IMR-90 (cell line): ENCODE measurements at regions not wholly inside any gene's neighbourhood (a gene's known extent, or its start where the extent isn't known, plus 50 kb on each side); places are given as distances from the start of the nearest gene placed in this dataset.

ENCODE experiments used
- ATAC-seq: fragments of 200-7000 bp; cut with Tn5 transposase; 2 replicates; pipeline ENCODE4 v1.9.1; 2020; ENCODE audit warnings: low read depth, mild to moderate bottlenecking, moderate library complexity
- BruUV-seq: library from RNA; stranded (reverse); fragments of 400-500 nt; replicated peaks from 2 replicates; lab custom pipeline; 2021; lab: Mats Ljungman, UMichigan
- CTCF ChIA-PET: fragments of 300-600 bp; formaldehyde crosslinking; extraction: SDS; loops from one replicate; lab custom pipeline; 2021; ENCODE audit warnings: antibody characterized with exemption; lab: Yijun Ruan, JAX
- POLR2A ChIA-PET: fragments of 300-600 bp; sonication (Branson Sonifier 250); formaldehyde crosslinking; loops from one replicate; lab custom pipeline; 2022; ENCODE audit warnings: antibody characterized with exemption; ENCODE audit not compliant: unreplicated experiment; lab: Charles Lee
- DNase-seq: peaks from one replicate; pipeline ENCODE4 v3.0.0; 2013
- H2AFZ ChIP-seq: replicated peaks from 2 replicates; pipeline ENCODE3; 2013; ENCODE audit warnings: low read length, mild to moderate bottlenecking; ENCODE audit not compliant: poor library complexity
- H2AK5ac ChIP-seq: 2 replicates; pipeline ENCODE4 v1.6.1; 2013; ENCODE audit warnings: low read depth, low read length, inconsistent platforms
- H2AK9ac ChIP-seq: replicated peaks from 2 replicates; pipeline ENCODE3; 2013; ENCODE audit warnings: mild to moderate bottlenecking, low read depth, low read length, moderate library complexity; ENCODE audit not compliant: poor library complexity
- H2BK120ac ChIP-seq: 2 replicates; pipeline ENCODE4 v1.6.1; 2013; ENCODE audit warnings: low read depth, low read length, inconsistent platforms
- H2BK15ac ChIP-seq: 3 replicates; pipeline ENCODE4 v1.6.1; 2013; ENCODE audit warnings: low read depth, low read length, inconsistent platforms
- H2BK20ac ChIP-seq: 2 replicates; pipeline ENCODE4 v1.6.1; 2013; ENCODE audit warnings: low read depth, mild to moderate bottlenecking, inconsistent platforms, low read length, moderate library complexity
- H2BK5ac ChIP-seq: 2 replicates; pipeline ENCODE4 v1.6.1; 2013; ENCODE audit warnings: mild to moderate bottlenecking, low read depth, low read length, inconsistent platforms; ENCODE audit not compliant: poor library complexity, severe bottlenecking
- H3K14ac ChIP-seq: replicated peaks from 2 replicates; pipeline ENCODE4 v1.6.1; 2013; ENCODE audit warnings: low read depth, low read length, inconsistent platforms
- H3K18ac ChIP-seq: 2 replicates; pipeline ENCODE4 v1.6.1; 2013; ENCODE audit warnings: low read depth, low read length, control low read depth
- H3K23ac ChIP-seq: 2 replicates; pipeline ENCODE4 v1.6.1; 2013; ENCODE audit warnings: low read depth, low read length, inconsistent platforms
- H3K27ac ChIP-seq: 2 replicates; pipeline ENCODE4 v1.5.1; 2013; ENCODE audit warnings: mild to moderate bottlenecking, control low read depth, low read length; ENCODE audit not compliant: insufficient read depth
- H3K27me3 ChIP-seq: 2 replicates; pipeline ENCODE4 v1.6.1; 2013; ENCODE audit warnings: low read length; ENCODE audit not compliant: control insufficient read depth, insufficient read depth
- H3K36me3 ChIP-seq: 2 replicates; pipeline ENCODE4 v1.6.1; 2013; ENCODE audit warnings: low read length, mixed read lengths; ENCODE audit not compliant: control insufficient read depth, insufficient read depth
- H3K4ac ChIP-seq: 2 replicates; pipeline ENCODE4 v1.6.1; 2013; ENCODE audit warnings: low read depth, low read length, inconsistent platforms
- H3K4me1 ChIP-seq: 2 replicates; pipeline ENCODE4 v1.6.1; 2013; ENCODE audit warnings: low read length, mixed read lengths; ENCODE audit not compliant: control insufficient read depth, insufficient read depth
- H3K4me2 ChIP-seq: 2 replicates; pipeline ENCODE4 v1.6.1; 2013; ENCODE audit warnings: low read depth, mild to moderate bottlenecking, control low read depth, low read length, moderate library complexity
- H3K4me3 ChIP-seq: 2 replicates; pipeline ENCODE4 v1.5.1; 2013; ENCODE audit warnings: low read depth, mild to moderate bottlenecking, control low read depth, low read length, moderate library complexity; ENCODE audit not compliant: insufficient read depth
- H3K56ac ChIP-seq: 2 replicates; pipeline ENCODE4 v1.6.1; 2013; ENCODE audit warnings: low read length, inconsistent platforms; ENCODE audit not compliant: insufficient read depth; ENCODE audit errors: extremely low read depth
- H3K79me1 ChIP-seq, 2 experiments: 2 replicates each; pipeline ENCODE4 v1.6.1; 2013; ENCODE audit warnings: low read length in 2 of 2, inconsistent platforms in 1 of 2, low read depth in 1 of 2
- H3K9ac ChIP-seq: 2 replicates; pipeline ENCODE4 v1.6.1; 2013; ENCODE audit warnings: low read depth, low read length, control low read depth
- H3K9me1 ChIP-seq: 2 replicates; pipeline ENCODE4 v1.6.1; 2013; ENCODE audit warnings: low read length, inconsistent platforms; ENCODE audit not compliant: insufficient read depth
- H3K9me3 ChIP-seq: 2 replicates; pipeline ENCODE4 v1.6.1; 2013; ENCODE audit warnings: low read length; ENCODE audit not compliant: control insufficient read depth, insufficient read depth
- H4K20me1 ChIP-seq: 2 replicates; pipeline ENCODE4 v1.6.1; 2013; ENCODE audit warnings: low read length, inconsistent platforms; ENCODE audit not compliant: insufficient read depth
- H4K5ac ChIP-seq: 2 replicates; pipeline ENCODE4 v1.6.1; 2013; ENCODE audit warnings: mild to moderate bottlenecking, low read depth, low read length, control low read depth
- H4K8ac ChIP-seq, 2 experiments: 2 replicates each; pipeline ENCODE4 v1.6.1; 2013; ENCODE audit warnings: low read depth in 2 of 2, low read length in 2 of 2, control low read depth in 1 of 2, inconsistent platforms in 1 of 2
- H4K91ac ChIP-seq: 2 replicates; pipeline ENCODE4 v1.6.1; 2013; ENCODE audit warnings: low read depth, low read length, inconsistent platforms; ENCODE audit not compliant: insufficient read depth
- BHLHE40 ChIP-seq: fragments of 150-350 bp; IDR thresholded peaks from 2 replicates; pipeline ENCODE4 v1.6.1; 2016; ENCODE audit warnings: mild to moderate bottlenecking, low read depth, low read length
- CEBPB ChIP-seq: IDR thresholded peaks from 2 replicates; pipeline ENCODE4 v1.6.1; 2012; ENCODE audit warnings: low read depth, low read length, improper control_type of control experiment
- CHD1 ChIP-seq: IDR thresholded peaks from 2 replicates; pipeline ENCODE4 v1.6.1; 2012; ENCODE audit warnings: low read depth, low read length, improper control_type of control experiment
- CTCF ChIP-seq: conservative IDR thresholded peaks from 2 replicates; pipeline ENCODE4 v1.5.1; 2012; ENCODE audit warnings: mild to moderate bottlenecking, low read depth, low read length, improper control_type of control experiment
- FOS ChIP-seq: fragments of 150-350 bp; IDR thresholded peaks from 2 replicates; pipeline ENCODE4 v1.6.1; 2016; ENCODE audit warnings: low read depth, low read length
- MAFK ChIP-seq: IDR thresholded peaks from 2 replicates; pipeline ENCODE4 v1.6.1; 2012; ENCODE audit warnings: low read depth, low read length, improper control_type of control experiment
- MAZ ChIP-seq: IDR thresholded peaks from 2 replicates; pipeline ENCODE4 v1.6.1; 2012; ENCODE audit warnings: low read depth, mild to moderate bottlenecking, low read length, improper control_type of control experiment, moderate library complexity, borderline replicate concordance
- MXI1 ChIP-seq: IDR thresholded peaks from 2 replicates; pipeline ENCODE4 v1.6.1; 2012; ENCODE audit warnings: low read depth, mild to moderate bottlenecking, low read length, moderate library complexity, borderline replicate concordance
- NFE2L2 ChIP-seq: fragments of 150-350 bp; IDR thresholded peaks from 2 replicates; pipeline ENCODE4 v1.6.1; 2016; ENCODE audit warnings: low read depth, mild to moderate bottlenecking, low read length
- POLR2A ChIP-seq: IDR thresholded peaks from 2 replicates; pipeline ENCODE4 v1.6.1; 2012; ENCODE audit warnings: mild to moderate bottlenecking, low read depth, low read length
- RAD21 ChIP-seq: IDR thresholded peaks from 2 replicates; pipeline ENCODE4 v1.6.1; 2012; ENCODE audit warnings: low read length, improper control_type of control experiment
- RCOR1 ChIP-seq: IDR thresholded peaks from 2 replicates; pipeline ENCODE4 v1.6.1; 2012; ENCODE audit warnings: mild to moderate bottlenecking, low read length, improper control_type of control experiment; ENCODE audit not compliant: insufficient replicate concordance
- RFX5 ChIP-seq: IDR thresholded peaks from 2 replicates; pipeline ENCODE4 v1.8.0; 2012; ENCODE audit warnings: low read depth, mild to moderate bottlenecking, low read length, moderate library complexity
- SMC3 ChIP-seq: fragments of 150-350 bp; IDR thresholded peaks from 2 replicates; pipeline ENCODE4 v1.6.1; 2016; ENCODE audit warnings: low read depth, mild to moderate bottlenecking, antibody characterized with exemption, low read length, moderate library complexity
- USF2 ChIP-seq: fragments of 150-350 bp; IDR thresholded peaks from 2 replicates; pipeline ENCODE4 v1.6.1; 2017; ENCODE audit warnings: mild to moderate bottlenecking, antibody characterized with exemption, low read length, low read depth
- WGBS, 2 experiments: methylation state at CpG; one replicate each; pipeline versions ENCODE4 v1.1.5 to v1.1.7; 2013; ENCODE audit warnings: missing lambda C conversion rate in 2 of 2; ENCODE audit not compliant: insufficient read length in 1 of 2; ENCODE audit errors: extremely low coverage in 2 of 2; 5-methylcytosine and 5-hydroxymethylcytosine counted together
- dilution Hi-C: fragments of 300-500 bp; cut with HindIII; formaldehyde crosslinking; loops from one replicate; pipeline ENCODE4 v1.14.3; 2018; ENCODE audit warnings: low sequenced_read_pairs; ENCODE audit not compliant: unreplicated experiment
- in situ Hi-C: fragments of 300-500 bp; cut with MboI; formaldehyde crosslinking; loops from 3 replicates; pipeline ENCODE4 v1.14.3; 2019; ENCODE audit warnings: low sequenced_read_pairs, inconsistent platforms, mixed read lengths
- intact Hi-C: fragments of 100-400 bp; cut with micrococcal nuclease; formaldehyde crosslinking; loops from 2 replicates; pipeline ENCODE4 v1.10.0; 2022

GRCh38 chr6:12590901-12591300 is 125.7 kb upstream of the PHACTR1 start:
- WGBS, 2 experiments = no CpG with 5 or more reads among the region's 2 CpGs
- H3K4me1 ChIP-seq = peaks cover 7% of the 10 kb centered on the region
- ATAC-seq (no peak), DNase-seq (no peak)
- no peak overlapping the region for H3K18ac ChIP-seq
- intact Hi-C loops = no loop called here
- no peak overlapping the region for H2AFZ ChIP-seq
- H3K14ac ChIP-seq = no peak overlapping the region
- H3K9ac ChIP-seq = no peak overlapping the region
- no peak overlapping the region for H2AK5ac ChIP-seq
- CTCF ChIA-PET = no interaction called here
- no peaks in the 10 kb centered on the region for H4K20me1 ChIP-seq
- no peak for TF ChIP-seq CEBPB
- TF ChIP-seq RCOR1 = no peak
- no peak for TF ChIP-seq NFE2L2
- TF ChIP-seq MAFK = no peak
- no peak for TF ChIP-seq POLR2A
- no peak for TF ChIP-seq USF2
- TF ChIP-seq FOS = no peak
- TF ChIP-seq CTCF = no peak
- no peak for TF ChIP-seq SMC3
- no peak for TF ChIP-seq RFX5
- TF ChIP-seq MXI1 = no peak
- TF ChIP-seq RAD21 = no peak
- no peak for TF ChIP-seq CHD1
- TF ChIP-seq BHLHE40 = no peak
- no peak for TF ChIP-seq MAZ
- H4K5ac ChIP-seq = no peak overlapping the region
- POLR2A ChIA-PET = no interaction called here
- no peak overlapping the region for H2BK15ac ChIP-seq
- H3K23ac ChIP-seq = no peak overlapping the region
- no peak overlapping the region for H3K4ac ChIP-seq
- no peak overlapping the region for H3K4me2 ChIP-seq
- H3K4me3 ChIP-seq = no peak overlapping the region
- BruUV-seq = no TSS peak
- H2BK20ac ChIP-seq = no peak overlapping the region
- H3K56ac ChIP-seq = no peak overlapping the region
- no peak overlapping the region for H2AK9ac ChIP-seq
- H3K79me1 ChIP-seq = no peaks in the 10 kb centered on the region
- H2BK120ac ChIP-seq = no peak overlapping the region
- H3K36me3 ChIP-seq = no peaks in the 10 kb centered on the region
- no peak overlapping the region for H4K91ac ChIP-seq
- H4K8ac ChIP-seq = no peak overlapping the region
- no peaks in the 10 kb centered on the region for H3K9me3 ChIP-seq
- H2BK5ac ChIP-seq = no peak overlapping the region
- H3K27ac ChIP-seq = no peak overlapping the region
- no peaks in the 10 kb centered on the region for H3K9me1 ChIP-seq
- in situ Hi-C loops = loop anchor here (10.0 kb wide), 1 partner anchor 936 kb away; no protein-coding TSS in a partner anchor
- H3K27me3 ChIP-seq = no peaks in the 10 kb centered on the region
- dilution Hi-C loops = no loop called here
